H1 (cell line): ENCODE measurements at regions not wholly inside any gene's neighbourhood (a gene's known extent, or its start where the extent isn't known, plus 50 kb on each side); places are given as distances from the start of the nearest gene placed in this dataset.

Source experiments
- ASH2L ChIP-seq: fragments of 200-600, 300-600 bp; sonication (generic); IDR thresholded peaks from one replicate; pipeline ENCODE4 v1.7.1; 2017; ENCODE audit warnings: low read length
- BACH1 ChIP-seq: IDR thresholded peaks from 2 replicates; pipeline ENCODE4 v1.6.1; 2012; ENCODE audit warnings: low read length, improper control_type of control experiment
- BCL11A ChIP-seq, 2 experiments: IDR thresholded peaks; one replicate each; pipeline ENCODE4 v1.6.1; 2011; ENCODE audit warnings: low read depth in 2 of 2, low read length in 2 of 2, mild to moderate bottlenecking in 2 of 2
- CHD2 ChIP-seq: IDR thresholded peaks from 2 replicates; pipeline ENCODE4 v1.6.1; 2012; ENCODE audit warnings: low read length, improper control_type of control experiment
- EZH2 ChIP-seq: fragments of 200-600 bp; sonication (generic); IDR thresholded peaks from 2 replicates; pipeline ENCODE4 v1.7.1; 2012; ENCODE audit warnings: low read depth, mild to moderate bottlenecking, moderate library complexity, low read length, inconsistent platforms; ENCODE audit not compliant: severe bottlenecking
- HDAC6 ChIP-seq: IDR thresholded peaks from one replicate; pipeline ENCODE4 v1.7.1; 2012; ENCODE audit warnings: low read depth, mild to moderate bottlenecking, inconsistent platforms, low read length, moderate library complexity
- JUN ChIP-seq: IDR thresholded peaks from 2 replicates; pipeline ENCODE4 v1.6.1; 2011; ENCODE audit warnings: low read depth, mild to moderate bottlenecking, improper control_type of control experiment, low read length
- KDM4A ChIP-seq: IDR thresholded peaks from one replicate; pipeline ENCODE4 v1.7.1; 2012; ENCODE audit warnings: low read depth, mild to moderate bottlenecking, moderate library complexity, low read length, inconsistent platforms; ENCODE audit not compliant: severe bottlenecking
- MAX ChIP-seq: IDR thresholded peaks from 2 replicates; pipeline ENCODE4 v1.6.1; 2012; ENCODE audit warnings: inconsistent platforms
- NANOG ChIP-seq: IDR thresholded peaks from 2 replicates; pipeline ENCODE4 v1.6.1; 2011; ENCODE audit warnings: low read length, low read depth, mild to moderate bottlenecking, inconsistent platforms; ENCODE audit not compliant: insufficient read depth, poor library complexity, severe bottlenecking
- RAD21 ChIP-seq, 2 experiments: IDR thresholded peaks in 1 of 2; conservative IDR thresholded peaks in 1 of 2; 2 replicates each; pipeline ENCODE4 v1.6.1; 2011; ENCODE audit warnings: low read depth in 2 of 2, low read length in 2 of 2, improper control_type of control experiment in 1 of 2, inconsistent platforms in 1 of 2, mild to moderate bottlenecking in 1 of 2, moderate library complexity in 1 of 2
- RNF2 ChIP-seq: fragments of 200-900, 300-1000 bp; sonication (generic); IDR thresholded peaks from 2 replicates; pipeline ENCODE4 v1.7.1; 2016; ENCODE audit warnings: borderline replicate concordance, low read depth, mild to moderate bottlenecking, antibody characterized with exemption, low read length; ENCODE audit not compliant: poor library complexity, severe bottlenecking; ENCODE audit errors: missing control alignments
- SAP30 ChIP-seq: fragments of 300-600 bp; sonication (generic); IDR thresholded peaks from 2 replicates; pipeline ENCODE4 v1.7.1; 2012; ENCODE audit warnings: low read length, moderate library complexity, mild to moderate bottlenecking, inconsistent platforms; ENCODE audit not compliant: insufficient read depth, insufficient replicate concordance
- SP1 ChIP-seq: IDR thresholded peaks from 2 replicates; pipeline ENCODE4 v1.6.1; 2011; ENCODE audit warnings: low read depth, low read length
- SRF ChIP-seq: IDR thresholded peaks from 2 replicates; pipeline ENCODE4 v1.6.1; 2011; ENCODE audit warnings: mild to moderate bottlenecking, low read depth, low read length, moderate library complexity
- TAF7 ChIP-seq: optimal IDR thresholded peaks from 2 replicates; pipeline ENCODE3; 2011; ENCODE audit warnings: low read depth, mild to moderate bottlenecking, inconsistent platforms, low read length, moderate library complexity, borderline replicate concordance
- YY1 ChIP-seq: IDR thresholded peaks from 2 replicates; pipeline ENCODE4 v1.6.1; 2011; ENCODE audit warnings: low read depth, mild to moderate bottlenecking, low read length
- ZNF274 ChIP-seq: IDR thresholded peaks from 2 replicates; pipeline ENCODE4 v1.7.0; 2012; ENCODE audit warnings: low read length, borderline replicate concordance; ENCODE audit errors: extremely low read depth
- TF ChIP-seq, protein P1 (sequence below): IDR thresholded peaks from 2 replicates; pipeline ENCODE4 v1.6.1; 2012; ENCODE audit warnings: inconsistent platforms
- TF ChIP-seq, protein P2 (sequence below): IDR thresholded peaks from 2 replicates; pipeline ENCODE4 v1.6.1; 2012; ENCODE audit warnings: low read length, inconsistent platforms

GRCh38 chr5:108642170-108642906 lies 105.4 kb upstream of the FER start (continued):
- TF ChIP-seq RNF2: no peak
- TF ChIP-seq, protein P1, sequence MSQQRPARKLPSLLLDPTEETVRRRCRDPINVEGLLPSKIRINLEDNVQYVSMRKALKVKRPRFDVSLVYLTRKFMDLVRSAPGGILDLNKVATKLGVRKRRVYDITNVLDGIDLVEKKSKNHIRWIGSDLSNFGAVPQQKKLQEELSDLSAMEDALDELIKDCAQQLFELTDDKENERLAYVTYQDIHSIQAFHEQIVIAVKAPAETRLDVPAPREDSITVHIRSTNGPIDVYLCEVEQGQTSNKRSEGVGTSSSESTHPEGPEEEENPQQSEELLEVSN: no peak
- 0 out of 2 replicates have a peak, but pooled peaks have one; percentile 10 for TF ChIP-seq YY1
- no peak for TF ChIP-seq JUN
- no peak for TF ChIP-seq BCL11A (IDR thresholded peaks at IDR 0.05; ENCODE audit: low read depth in 2 of 2, low read length in 2 of 2)
- no peak for TF ChIP-seq SAP30
- no peak for TF ChIP-seq KDM4A
- TF ChIP-seq TAF7: no peak
- TF ChIP-seq ZNF274: no peak
- TF ChIP-seq HDAC6: no peak
- no peak for TF ChIP-seq BACH1
- no peak for TF ChIP-seq EZH2
- TF ChIP-seq, protein P2, sequence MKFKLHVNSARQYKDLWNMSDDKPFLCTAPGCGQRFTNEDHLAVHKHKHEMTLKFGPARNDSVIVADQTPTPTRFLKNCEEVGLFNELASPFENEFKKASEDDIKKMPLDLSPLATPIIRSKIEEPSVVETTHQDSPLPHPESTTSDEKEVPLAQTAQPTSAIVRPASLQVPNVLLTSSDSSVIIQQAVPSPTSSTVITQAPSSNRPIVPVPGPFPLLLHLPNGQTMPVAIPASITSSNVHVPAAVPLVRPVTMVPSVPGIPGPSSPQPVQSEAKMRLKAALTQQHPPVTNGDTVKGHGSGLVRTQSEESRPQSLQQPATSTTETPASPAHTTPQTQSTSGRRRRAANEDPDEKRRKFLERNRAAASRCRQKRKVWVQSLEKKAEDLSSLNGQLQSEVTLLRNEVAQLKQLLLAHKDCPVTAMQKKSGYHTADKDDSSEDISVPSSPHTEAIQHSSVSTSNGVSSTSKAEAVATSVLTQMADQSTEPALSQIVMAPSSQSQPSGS: no peak
- TF ChIP-seq CHD2: no peak
- TF ChIP-seq ASH2L: no peak
- TF ChIP-seq NANOG: no peak
- TF ChIP-seq RAD21 (IDR thresholded peaks at IDR 0.05 in 1 of 2, conservative IDR thresholded peaks at IDR 0.05 in 1 of 2; ENCODE audit: low read depth in 2 of 2, low read length in 2 of 2): peak; percentile 94
- 0 out of 2 replicates have a peak, but pooled peaks have one; percentile 12 for TF ChIP-seq MAX
- TF ChIP-seq SRF: no peak
- TF ChIP-seq SP1: no peak
- TF ChIP-seq, all 59 proteins: peak for 4
